ENCODE measurements at regions not wholly inside any gene's neighbourhood (a gene's known extent, or its start where the extent isn't known, plus 50 kb on each side); places are given as distances from the start of the nearest gene placed in this dataset.

DNA sequence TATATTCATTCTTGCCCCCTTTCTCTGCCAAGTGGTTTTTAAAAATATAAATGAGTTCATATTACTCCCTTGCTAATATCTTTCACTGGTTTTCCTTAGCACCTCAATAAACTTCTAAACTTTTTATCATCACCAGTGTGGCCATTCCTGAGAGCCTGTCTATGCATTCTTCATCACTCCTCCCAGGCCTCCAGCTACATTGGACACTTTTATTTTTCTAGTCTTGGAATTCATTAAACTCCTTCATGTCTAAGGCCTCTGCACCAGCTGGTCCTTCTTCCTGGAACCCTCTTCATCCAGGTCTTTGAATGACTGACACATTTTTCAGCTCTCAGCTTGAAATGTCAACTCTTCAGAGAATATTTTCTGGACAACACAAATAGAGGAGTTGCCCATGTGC lies 120.4 kb upstream of the P2RY1 start:
- TF ChIP-seq, protein P1, sequence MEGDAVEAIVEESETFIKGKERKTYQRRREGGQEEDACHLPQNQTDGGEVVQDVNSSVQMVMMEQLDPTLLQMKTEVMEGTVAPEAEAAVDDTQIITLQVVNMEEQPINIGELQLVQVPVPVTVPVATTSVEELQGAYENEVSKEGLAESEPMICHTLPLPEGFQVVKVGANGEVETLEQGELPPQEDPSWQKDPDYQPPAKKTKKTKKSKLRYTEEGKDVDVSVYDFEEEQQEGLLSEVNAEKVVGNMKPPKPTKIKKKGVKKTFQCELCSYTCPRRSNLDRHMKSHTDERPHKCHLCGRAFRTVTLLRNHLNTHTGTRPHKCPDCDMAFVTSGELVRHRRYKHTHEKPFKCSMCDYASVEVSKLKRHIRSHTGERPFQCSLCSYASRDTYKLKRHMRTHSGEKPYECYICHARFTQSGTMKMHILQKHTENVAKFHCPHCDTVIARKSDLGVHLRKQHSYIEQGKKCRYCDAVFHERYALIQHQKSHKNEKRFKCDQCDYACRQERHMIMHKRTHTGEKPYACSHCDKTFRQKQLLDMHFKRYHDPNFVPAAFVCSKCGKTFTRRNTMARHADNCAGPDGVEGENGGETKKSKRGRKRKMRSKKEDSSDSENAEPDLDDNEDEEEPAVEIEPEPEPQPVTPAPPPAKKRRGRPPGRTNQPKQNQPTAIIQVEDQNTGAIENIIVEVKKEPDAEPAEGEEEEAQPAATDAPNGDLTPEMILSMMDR (IDR thresholded peaks at IDR 0.05; ENCODE audit: borderline replicate concordance, extremely low read depth, low read length, poor library complexity, severe bottlenecking) = no peak
- no peak for TF ChIP-seq EZH2 (IDR thresholded peaks at IDR 0.05; ENCODE audit: borderline replicate concordance, low read depth, low read length, severe bottlenecking)

Measured in DND-41 (cell line).